ENCODE measurements at regions not wholly inside any gene's neighbourhood (a gene's known extent, or its start where the extent isn't known, plus 50 kb on each side); places are given as distances from the start of the nearest gene placed in this dataset.
"Not testable (repeated sequence)": the region's sequence is repeated elsewhere in the genome, so short reads cannot be mapped to it uniquely, and the experiment has no call there.

GRCh38 chr3:87548271-87548670, 271.9 kb upstream of the POU1F1 start:
- Histone ChIP-seq H3K27ac (no peak overlapping the region), H3K27me3 (no peaks in the 10 kb centered on the region), H3K9me3 (no peaks in the 10 kb centered on the region), H3K4me3 (no peak overlapping the region), H3K36me3 (no peaks in the 10 kb centered on the region), H3K4me1 (no peaks in the 10 kb centered on the region)
- intact Hi-C loops (cut with DNase I; ENCODE audit: low total_unique reads): no loop called here
- no peak for TF ChIP-seq POLR2A (IDR thresholded peaks at IDR 0.05)
- TF ChIP-seq, protein P1, sequence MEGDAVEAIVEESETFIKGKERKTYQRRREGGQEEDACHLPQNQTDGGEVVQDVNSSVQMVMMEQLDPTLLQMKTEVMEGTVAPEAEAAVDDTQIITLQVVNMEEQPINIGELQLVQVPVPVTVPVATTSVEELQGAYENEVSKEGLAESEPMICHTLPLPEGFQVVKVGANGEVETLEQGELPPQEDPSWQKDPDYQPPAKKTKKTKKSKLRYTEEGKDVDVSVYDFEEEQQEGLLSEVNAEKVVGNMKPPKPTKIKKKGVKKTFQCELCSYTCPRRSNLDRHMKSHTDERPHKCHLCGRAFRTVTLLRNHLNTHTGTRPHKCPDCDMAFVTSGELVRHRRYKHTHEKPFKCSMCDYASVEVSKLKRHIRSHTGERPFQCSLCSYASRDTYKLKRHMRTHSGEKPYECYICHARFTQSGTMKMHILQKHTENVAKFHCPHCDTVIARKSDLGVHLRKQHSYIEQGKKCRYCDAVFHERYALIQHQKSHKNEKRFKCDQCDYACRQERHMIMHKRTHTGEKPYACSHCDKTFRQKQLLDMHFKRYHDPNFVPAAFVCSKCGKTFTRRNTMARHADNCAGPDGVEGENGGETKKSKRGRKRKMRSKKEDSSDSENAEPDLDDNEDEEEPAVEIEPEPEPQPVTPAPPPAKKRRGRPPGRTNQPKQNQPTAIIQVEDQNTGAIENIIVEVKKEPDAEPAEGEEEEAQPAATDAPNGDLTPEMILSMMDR (IDR thresholded peaks at IDR 0.05 in 4 of 5, conservative IDR thresholded peaks at IDR 0.05 in 1 of 5): no peak
- DNase-seq (no peak), ATAC-seq (no peak)
- in situ Hi-C loops (cut with MboI; ENCODE audit: low sequenced_read_pairs in 4 of 4): no loop called here

DNA sequence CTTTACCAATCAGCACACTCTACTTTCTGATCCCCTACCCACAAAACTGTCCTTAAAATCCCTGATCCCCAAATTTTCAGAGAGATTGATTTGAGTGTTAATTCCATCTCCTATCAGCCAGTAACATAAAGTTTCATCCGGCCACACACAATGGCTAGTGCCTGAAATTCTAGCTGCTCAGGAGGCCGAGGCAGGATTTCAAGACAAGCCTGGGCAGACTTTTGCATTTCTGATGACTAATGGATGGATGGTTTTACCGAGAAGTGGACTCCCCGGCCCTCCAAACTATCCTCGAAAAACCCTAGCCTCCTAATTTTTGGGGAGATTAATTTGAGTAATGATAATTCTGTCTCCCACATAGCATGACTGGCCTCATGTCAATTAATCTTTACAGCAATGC, 269.8 kb upstream of the POU1F1 start:
- H3K4me3 ChIP-seq: no peak overlapping the region
- DNase-seq (no peak), ATAC-seq (no peak)
- intact Hi-C loops (cut with DNase I; ENCODE audit: low total_unique reads): no loop called here
- H3K27me3 ChIP-seq: no peaks in the 10 kb centered on the region
- H3K9me3 ChIP-seq: no peaks in the 10 kb centered on the region
- in situ Hi-C loops (cut with MboI; ENCODE audit: low sequenced_read_pairs in 4 of 4): no loop called here
- H3K27ac ChIP-seq: no peak overlapping the region
- TF ChIP-seq, protein P1 (IDR thresholded peaks at IDR 0.05 in 4 of 5, conservative IDR thresholded peaks at IDR 0.05 in 1 of 5): no peak
- TF ChIP-seq POLR2A (IDR thresholded peaks at IDR 0.05): no peak
- no peaks in the 10 kb centered on the region for H3K4me1 ChIP-seq
- no peaks in the 10 kb centered on the region for H3K36me3 ChIP-seq

GRCh38 chr3:87543408-87543807, 267.0 kb upstream of the POU1F1 start:
- H3K4me1 ChIP-seq; H3K27ac ChIP-seq; ATAC-seq; H3K4me3 ChIP-seq; DNase-seq; in situ Hi-C loops (cut with MboI; ENCODE audit: low sequenced_read_pairs in 4 of 4); H3K9me3 ChIP-seq; intact Hi-C loops (cut with DNase I; ENCODE audit: low total_unique reads); H3K27me3 ChIP-seq; H3K36me3 ChIP-seq: not testable (repeated sequence)

DNA sequence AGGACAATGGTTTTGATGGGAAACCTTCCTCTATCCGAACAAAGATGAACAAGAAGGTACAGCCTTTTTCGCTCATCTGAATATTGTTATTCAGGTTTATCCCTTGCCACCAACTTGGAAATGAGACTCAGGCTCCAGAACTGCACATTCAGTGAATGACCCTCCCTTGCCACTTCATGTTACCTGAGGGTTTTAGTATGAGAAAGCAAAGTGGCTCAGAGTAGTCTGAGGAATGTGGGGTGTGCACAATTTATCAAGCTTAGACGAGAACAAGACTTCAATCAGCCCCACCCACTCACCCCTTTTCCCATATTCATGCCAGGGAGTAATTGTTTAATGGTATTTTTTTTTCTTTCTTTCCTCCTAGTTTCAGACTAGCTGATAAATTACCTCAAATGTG, 265.3 kb upstream of the POU1F1 start:
- H3K9me3 ChIP-seq: no peaks in the 10 kb centered on the region
- no peak overlapping the region for H3K4me3 ChIP-seq
- intact Hi-C loops (cut with DNase I; ENCODE audit: low total_unique reads): no loop called here
- no peaks in the 10 kb centered on the region for H3K27me3 ChIP-seq
- TF ChIP-seq POLR2A (IDR thresholded peaks at IDR 0.05): no peak
- TF ChIP-seq, protein P1 (IDR thresholded peaks at IDR 0.05 in 4 of 5, conservative IDR thresholded peaks at IDR 0.05 in 1 of 5): no peak
- no peak for ATAC-seq
- H3K27ac ChIP-seq: no peak overlapping the region
- no peaks in the 10 kb centered on the region for H3K4me1 ChIP-seq
- DNase-seq: no peak
- no peaks in the 10 kb centered on the region for H3K36me3 ChIP-seq
- in situ Hi-C loops (cut with MboI; ENCODE audit: low sequenced_read_pairs in 4 of 4): no loop called here

- H3K36me3 ChIP-seq; intact Hi-C loops (cut with DNase I; ENCODE audit: low total_unique reads); ATAC-seq; in situ Hi-C loops (cut with MboI; ENCODE audit: low sequenced_read_pairs in 4 of 4); H3K27me3 ChIP-seq; H3K9me3 ChIP-seq; H3K27ac ChIP-seq; DNase-seq; H3K4me1 ChIP-seq; H3K4me3 ChIP-seq: not testable (repeated sequence)
Measured at GRCh38 chr3:87538722-87539121, 262.3 kb upstream of the POU1F1 start.

DNA sequence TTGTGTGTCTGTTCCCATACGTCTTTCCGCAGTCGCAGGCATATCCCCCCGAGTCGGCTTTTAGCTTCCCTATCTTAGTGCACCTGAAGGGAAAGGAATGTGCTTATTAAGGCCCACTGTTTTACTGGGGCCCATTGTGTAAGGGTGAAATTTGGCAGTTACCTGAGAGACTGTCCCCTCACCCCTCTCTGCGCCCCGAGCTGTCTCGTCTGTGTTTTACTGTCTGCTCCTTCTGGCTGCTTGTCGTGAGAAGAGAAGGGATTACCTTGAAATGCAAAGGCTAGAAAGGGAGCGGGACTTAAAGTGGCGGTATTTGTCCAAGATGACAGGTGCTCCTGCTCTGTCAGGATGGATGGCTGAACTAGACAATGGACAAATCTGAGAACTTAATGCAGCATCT, 233.0 kb upstream of the POU1F1 start:
- Histone ChIP-seq H3K27ac (no peak overlapping the region), H3K4me1 (no peaks in the 10 kb centered on the region), H3K4me3 (no peak overlapping the region), H3K9me3 (no peaks in the 10 kb centered on the region), H3K36me3 (no peaks in the 10 kb centered on the region), H3K27me3 (no peaks in the 10 kb centered on the region)
- ATAC-seq (no peak), DNase-seq (no peak)
- in situ Hi-C loops (cut with MboI; ENCODE audit: low sequenced_read_pairs in 4 of 4): loop anchor here in 1 of 4 donors (25.0 kb wide), 1 partner anchor 97 kb away; no protein-coding TSS in a partner anchor
- intact Hi-C loops (cut with DNase I; ENCODE audit: low total_unique reads): no loop called here
- no peak for TF ChIP-seq POLR2A (IDR thresholded peaks at IDR 0.05)
- TF ChIP-seq, protein P1 (IDR thresholded peaks at IDR 0.05 in 4 of 5, conservative IDR thresholded peaks at IDR 0.05 in 1 of 5): no peak

Measured in gastrocnemius medialis (tissue), 4 donors.